AG09319 (cell line): ENCODE measurements at regions not wholly inside any gene's neighbourhood (a gene's known extent, or its start where the extent isn't known, plus 50 kb on each side); places are given as distances from the start of the nearest gene placed in this dataset.

Experiments used
- DNase-seq: peaks from one replicate; pipeline ENCODE4 v3.0.0-alpha.2; 2010; ENCODE audit warnings: low read depth; ENCODE audit errors: extremely low read depth
- TF ChIP-seq, protein P1 (sequence below): IDR thresholded peaks from 2 replicates; pipeline ENCODE4 v1.5.1; 2011; ENCODE audit warnings: low read depth, mild to moderate bottlenecking, inconsistent platforms, low read length, moderate library complexity

GRCh38 chr11:91394727-91395414 lies 829.7 kb upstream of the FAT3 start:
- no peak for DNase-seq

GRCh38 chr11:91394073-91394726 lies 830.4 kb upstream of the FAT3 start:
- TF ChIP-seq, protein P1, sequence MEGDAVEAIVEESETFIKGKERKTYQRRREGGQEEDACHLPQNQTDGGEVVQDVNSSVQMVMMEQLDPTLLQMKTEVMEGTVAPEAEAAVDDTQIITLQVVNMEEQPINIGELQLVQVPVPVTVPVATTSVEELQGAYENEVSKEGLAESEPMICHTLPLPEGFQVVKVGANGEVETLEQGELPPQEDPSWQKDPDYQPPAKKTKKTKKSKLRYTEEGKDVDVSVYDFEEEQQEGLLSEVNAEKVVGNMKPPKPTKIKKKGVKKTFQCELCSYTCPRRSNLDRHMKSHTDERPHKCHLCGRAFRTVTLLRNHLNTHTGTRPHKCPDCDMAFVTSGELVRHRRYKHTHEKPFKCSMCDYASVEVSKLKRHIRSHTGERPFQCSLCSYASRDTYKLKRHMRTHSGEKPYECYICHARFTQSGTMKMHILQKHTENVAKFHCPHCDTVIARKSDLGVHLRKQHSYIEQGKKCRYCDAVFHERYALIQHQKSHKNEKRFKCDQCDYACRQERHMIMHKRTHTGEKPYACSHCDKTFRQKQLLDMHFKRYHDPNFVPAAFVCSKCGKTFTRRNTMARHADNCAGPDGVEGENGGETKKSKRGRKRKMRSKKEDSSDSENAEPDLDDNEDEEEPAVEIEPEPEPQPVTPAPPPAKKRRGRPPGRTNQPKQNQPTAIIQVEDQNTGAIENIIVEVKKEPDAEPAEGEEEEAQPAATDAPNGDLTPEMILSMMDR, result no peak
- no peak for DNase-seq

More at GRCh38 chr11:91394727-91395414, 829.7 kb upstream of the FAT3 start:
- TF ChIP-seq, protein P1, result no peak

DNA sequence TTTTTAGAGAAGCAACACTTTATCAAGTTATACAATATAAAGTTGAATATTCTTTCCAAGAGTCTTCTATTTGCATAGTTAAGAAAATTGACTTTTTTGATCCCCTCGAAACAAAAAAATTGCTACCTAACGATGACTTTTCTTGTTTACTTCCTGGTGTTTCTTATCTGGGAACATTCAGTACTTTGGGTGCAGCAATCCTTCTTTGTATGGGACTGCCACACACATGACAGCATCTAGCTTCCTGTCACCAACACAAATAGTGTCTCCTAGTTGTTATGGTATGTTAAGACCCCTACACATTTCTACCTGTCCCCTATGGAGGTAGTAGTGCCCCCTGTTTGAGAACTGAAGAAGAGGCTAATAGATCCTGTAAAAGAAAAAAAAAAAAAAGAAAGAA lies 841.7 kb upstream of the FAT3 start:
- TF ChIP-seq, protein P1, result no peak
- no peak for DNase-seq

GRCh38 chr11:91374794-91375193 lies 849.8 kb upstream of the FAT3 start:
- no peak for DNase-seq
- TF ChIP-seq, protein P1, result no peak

DNA sequence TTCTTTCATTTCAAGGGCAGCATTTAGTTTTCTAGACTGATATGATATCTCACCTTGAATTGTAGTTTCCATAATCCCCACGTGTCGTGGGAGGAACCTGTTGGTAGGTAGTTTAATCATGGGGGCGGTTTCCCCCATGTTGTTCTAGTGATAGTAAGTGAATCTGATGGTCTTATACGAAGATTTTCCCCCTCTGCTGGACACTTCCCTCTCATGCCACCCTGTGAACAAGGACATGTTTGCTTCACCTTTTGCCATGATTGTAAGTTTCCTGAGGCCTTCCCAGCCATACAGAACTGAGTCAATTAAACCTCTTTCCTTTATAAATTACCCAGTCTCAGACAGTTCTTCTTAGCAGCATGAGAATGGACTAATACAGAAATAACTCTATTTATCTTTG lies 851.1 kb upstream of the FAT3 start:
- TF ChIP-seq, protein P1, result no peak
- DNase-seq, result no peak

- TF ChIP-seq, protein P1, result no peak
- no peak for DNase-seq
Observed at GRCh38 chr11:91366816-91367215, 857.8 kb upstream of the FAT3 start.

GRCh38 chr11:91365986-91366585 lies 858.5 kb upstream of the FAT3 start:
- TF ChIP-seq, protein P1, result no peak
- DNase-seq, result no peak
